ENCODE measurements at regions not wholly inside any gene's neighbourhood (a gene's known extent, or its start where the extent isn't known, plus 50 kb on each side); places are given as distances from the start of the nearest gene placed in this dataset.

- ATAC-seq (ENCODE audit: low read depth) (no peak), DNase-seq (no peak)
- Histone ChIP-seq H3K4me1 (ENCODE audit: control insufficient read depth, insufficient read depth, low read length) (no peaks in the 10 kb centered on the region), H4K91ac (ENCODE audit: insufficient read depth, low read depth, low read length) (no peak overlapping the region), H2BK15ac (ENCODE audit: low read depth, low read length) (no peak overlapping the region), H3K27me3 (ENCODE audit: control insufficient read depth, insufficient read depth, low read length) (no peaks in the 10 kb centered on the region), H3K9ac (ENCODE audit: low read depth, low read length) (no peak overlapping the region), H3K9me1 (ENCODE audit: insufficient read depth, low read length) (no peaks in the 10 kb centered on the region), H3K18ac (ENCODE audit: low read depth, low read length) (no peak overlapping the region), H3K14ac (replicated peaks; ENCODE audit: low read depth, low read length) (no peak overlapping the region), H4K5ac (ENCODE audit: low read depth, low read length) (no peak overlapping the region), H2BK120ac (ENCODE audit: low read depth, low read length) (no peak overlapping the region), H4K8ac (ENCODE audit: low read depth in 2 of 2, low read length in 2 of 2) (no peak overlapping the region), H2AK5ac (ENCODE audit: low read depth, low read length) (no peak overlapping the region), H3K9me3 (ENCODE audit: control insufficient read depth, insufficient read depth, low read length) (no peaks in the 10 kb centered on the region), H3K4me3 (ENCODE audit: insufficient read depth, low read depth, low read length) (no peak overlapping the region), H3K27ac (ENCODE audit: insufficient read depth, low read length) (no peak overlapping the region), H2BK5ac (ENCODE audit: low read depth, low read length, poor library complexity, severe bottlenecking) (no peak overlapping the region), H2AK9ac (replicated peaks; ENCODE audit: low read depth, low read length, poor library complexity) (no peak overlapping the region), H3K36me3 (ENCODE audit: control insufficient read depth, insufficient read depth, low read length) (no peaks in the 10 kb centered on the region), H3K23ac (ENCODE audit: low read depth, low read length) (no peak overlapping the region), H4K20me1 (ENCODE audit: insufficient read depth, low read length) (no peaks in the 10 kb centered on the region), H3K4me2 (ENCODE audit: low read depth, low read length) (no peak overlapping the region), H3K56ac (ENCODE audit: extremely low read depth, insufficient read depth, low read length) (no peak overlapping the region), H3K79me1 (ENCODE audit: low read depth in 1 of 2, low read length in 2 of 2) (no peaks in the 10 kb centered on the region), H3K4ac (ENCODE audit: low read depth, low read length) (no peak overlapping the region), H2BK20ac (ENCODE audit: low read depth, low read length) (no peak overlapping the region), H2AFZ (replicated peaks; ENCODE audit: low read length, poor library complexity) (no peak overlapping the region)
- ChIA-PET POLR2A (ENCODE audit: unreplicated experiment) (no interaction called here), CTCF (no interaction called here)
- in situ Hi-C loops (cut with MboI; ENCODE audit: low sequenced_read_pairs): no loop called here
- intact Hi-C loops (cut with micrococcal nuclease): no loop called here
- no peak for TF ChIP-seq MXI1 (IDR thresholded peaks at IDR 0.05; ENCODE audit: borderline replicate concordance, low read depth, low read length)
- TF ChIP-seq, protein P1, sequence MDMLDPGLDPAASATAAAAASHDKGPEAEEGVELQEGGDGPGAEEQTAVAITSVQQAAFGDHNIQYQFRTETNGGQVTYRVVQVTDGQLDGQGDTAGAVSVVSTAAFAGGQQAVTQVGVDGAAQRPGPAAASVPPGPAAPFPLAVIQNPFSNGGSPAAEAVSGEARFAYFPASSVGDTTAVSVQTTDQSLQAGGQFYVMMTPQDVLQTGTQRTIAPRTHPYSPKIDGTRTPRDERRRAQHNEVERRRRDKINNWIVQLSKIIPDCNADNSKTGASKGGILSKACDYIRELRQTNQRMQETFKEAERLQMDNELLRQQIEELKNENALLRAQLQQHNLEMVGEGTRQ (IDR thresholded peaks at IDR 0.05; ENCODE audit: low read depth, low read length): no peak
- no peak for TF ChIP-seq NFE2L2 (IDR thresholded peaks at IDR 0.05; ENCODE audit: low read depth, low read length)
- TF ChIP-seq, protein P2, sequence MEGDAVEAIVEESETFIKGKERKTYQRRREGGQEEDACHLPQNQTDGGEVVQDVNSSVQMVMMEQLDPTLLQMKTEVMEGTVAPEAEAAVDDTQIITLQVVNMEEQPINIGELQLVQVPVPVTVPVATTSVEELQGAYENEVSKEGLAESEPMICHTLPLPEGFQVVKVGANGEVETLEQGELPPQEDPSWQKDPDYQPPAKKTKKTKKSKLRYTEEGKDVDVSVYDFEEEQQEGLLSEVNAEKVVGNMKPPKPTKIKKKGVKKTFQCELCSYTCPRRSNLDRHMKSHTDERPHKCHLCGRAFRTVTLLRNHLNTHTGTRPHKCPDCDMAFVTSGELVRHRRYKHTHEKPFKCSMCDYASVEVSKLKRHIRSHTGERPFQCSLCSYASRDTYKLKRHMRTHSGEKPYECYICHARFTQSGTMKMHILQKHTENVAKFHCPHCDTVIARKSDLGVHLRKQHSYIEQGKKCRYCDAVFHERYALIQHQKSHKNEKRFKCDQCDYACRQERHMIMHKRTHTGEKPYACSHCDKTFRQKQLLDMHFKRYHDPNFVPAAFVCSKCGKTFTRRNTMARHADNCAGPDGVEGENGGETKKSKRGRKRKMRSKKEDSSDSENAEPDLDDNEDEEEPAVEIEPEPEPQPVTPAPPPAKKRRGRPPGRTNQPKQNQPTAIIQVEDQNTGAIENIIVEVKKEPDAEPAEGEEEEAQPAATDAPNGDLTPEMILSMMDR (conservative IDR thresholded peaks at IDR 0.05; ENCODE audit: low read depth, low read length): no peak
- no peak for TF ChIP-seq MAFK (IDR thresholded peaks at IDR 0.05; ENCODE audit: low read depth, low read length)
- TF ChIP-seq FOS (IDR thresholded peaks at IDR 0.05; ENCODE audit: low read depth, low read length): no peak
- no peak for TF ChIP-seq BHLHE40 (IDR thresholded peaks at IDR 0.05; ENCODE audit: low read depth, low read length)
- TF ChIP-seq RCOR1 (IDR thresholded peaks at IDR 0.05; ENCODE audit: insufficient replicate concordance, low read length): no peak
- no peak for TF ChIP-seq ELK1 (IDR thresholded peaks at IDR 0.05; ENCODE audit: borderline replicate concordance, low read depth, low read length)
- no peak for TF ChIP-seq SMC3 (IDR thresholded peaks at IDR 0.05; ENCODE audit: low read depth, low read length)
- no peak for TF ChIP-seq RAD21 (IDR thresholded peaks at IDR 0.05; ENCODE audit: low read length)
- no peak for TF ChIP-seq MAZ (IDR thresholded peaks at IDR 0.05; ENCODE audit: borderline replicate concordance, low read depth, low read length)
- no peak for TF ChIP-seq RFX5 (IDR thresholded peaks at IDR 0.05; ENCODE audit: low read depth, low read length)
- TF ChIP-seq CHD1 (IDR thresholded peaks at IDR 0.05; ENCODE audit: low read depth, low read length): no peak
- TF ChIP-seq POLR2A (IDR thresholded peaks at IDR 0.05; ENCODE audit: low read depth, low read length): no peak
- TF ChIP-seq CEBPB (IDR thresholded peaks at IDR 0.05; ENCODE audit: low read depth, low read length): no peak
- BruUV-seq (replicated peaks): no TSS peak
- dilution Hi-C loops (cut with HindIII; ENCODE audit: low sequenced_read_pairs, unreplicated experiment): no loop called here
Measured at GRCh38 chr3:63746211-63746610, 72.9 kb upstream of the C3orf49 start.

Data from IMR-90 (cell line).